OCI-M2 (cell line): ENCODE measurements at regions not wholly inside any gene's neighbourhood (a gene's known extent, or its start where the extent isn't known, plus 50 kb on each side); places are given as distances from the start of the nearest gene placed in this dataset.

ENCODE experiments used
- DNase-seq: peaks from one replicate; lab custom pipeline; 2025; ENCODE audit not compliant: unreplicated experiment; lab: John Stamatoyannopoulos, UW

GRCh38 chr14:54207476-54208462 is 189.0 kb upstream of the CDKN3 start:
- no peak for DNase-seq

- no peak for DNase-seq
Observed at GRCh38 chr14:54208751-54209150, 188.1 kb upstream of the CDKN3 start.

- no peak for DNase-seq
Observed at GRCh38 chr14:54209511-54210250, 187.1 kb upstream of the CDKN3 start.

GRCh38 chr14:54211551-54212308 is 185.1 kb upstream of the CDKN3 start:
- no peak for DNase-seq

GRCh38 chr14:54213536-54213935 is 183.3 kb upstream of the CDKN3 start:
- DNase-seq, result no peak

GRCh38 chr14:54216827-54217226 is 180.0 kb upstream of the CDKN3 start:
- no peak for DNase-seq

- DNase-seq, result no peak
Observed at GRCh38 chr14:54219261-54220070, 177.3 kb upstream of the CDKN3 start.

GRCh38 chr14:54220071-54220703 is 176.6 kb upstream of the CDKN3 start:
- no peak for DNase-seq

- DNase-seq, result no peak
Observed at GRCh38 chr14:54220704-54221431, 175.9 kb upstream of the CDKN3 start.

GRCh38 chr14:54221432-54221803 is 175.4 kb upstream of the CDKN3 start:
- DNase-seq, result no peak

- no peak for DNase-seq
Observed at GRCh38 chr14:54221971-54222370, 174.8 kb upstream of the CDKN3 start.

- DNase-seq, result no peak
Observed at GRCh38 chr14:54223831-54224402, 172.9 kb upstream of the CDKN3 start.

GRCh38 chr14:54225457-54226060 is 171.2 kb upstream of the CDKN3 start:
- no peak for DNase-seq

- DNase-seq, result no peak
Observed at GRCh38 chr14:54226103-54226502, 170.7 kb upstream of the CDKN3 start.

- no peak for DNase-seq
Observed at GRCh38 chr14:54226558-54226957, 170.2 kb upstream of the CDKN3 start.

GRCh38 chr14:54229136-54229535 is 167.7 kb upstream of the CDKN3 start:
- no peak for DNase-seq

GRCh38 chr14:54230645-54231044 is 166.2 kb upstream of the CDKN3 start:
- no peak for DNase-seq

- no peak for DNase-seq
Observed at GRCh38 chr14:54232735-54233134, 164.1 kb upstream of the CDKN3 start.

GRCh38 chr14:54241517-54241916 is 155.3 kb upstream of the CDKN3 start:
- DNase-seq, result no peak
